Caco-2 (cell line): ENCODE measurements at regions not wholly inside any gene's neighbourhood (a gene's known extent, or its start where the extent isn't known, plus 50 kb on each side); places are given as distances from the start of the nearest gene placed in this dataset.

Experiments used
- BruUV-seq: library from RNA; stranded (reverse); fragments of 400-500 nt; replicated peaks from 2 replicates; lab custom pipeline; 2021; lab: Mats Ljungman, UMichigan
- CTCF ChIA-PET: fragments of 300-600 bp; sonication (Branson Sonifier 250); formaldehyde crosslinking; loops from one replicate; lab custom pipeline; 2022; ENCODE audit warnings: antibody characterized with exemption; lab: Charles Lee
- POLR2A ChIA-PET: fragments of 300-600 bp; sonication (Branson Sonifier 250); formaldehyde crosslinking; loops from one replicate; lab custom pipeline; 2022; ENCODE audit warnings: antibody characterized with exemption; lab: Charles Lee
- DNase-seq, 2 experiments: peaks; one replicate each; pipeline versions ENCODE4 v3.0.0 to v3.0.0-alpha.2; 2020 to 2022
- H3K27me3 ChIP-seq: replicated peaks from 2 replicates; pipeline ENCODE4 v1.6.0; 2011; ENCODE audit warnings: low read length; ENCODE audit not compliant: control insufficient read depth, insufficient read depth
- H3K36me3 ChIP-seq: 2 replicates; pipeline ENCODE4 v1.5.1; 2011; ENCODE audit warnings: low read length; ENCODE audit not compliant: control insufficient read depth, insufficient read depth
- H3K4me1 ChIP-seq: fragments of 250-450 bp; sonication (Bioruptor Pico); 2 replicates; pipeline ENCODE4 v1.5.1; 2020; ENCODE audit warnings: mild to moderate bottlenecking
- H3K4me3 ChIP-seq: 2 replicates; pipeline ENCODE4 v1.5.1; 2011; ENCODE audit warnings: low read depth, mild to moderate bottlenecking, control low read depth, low read length
- H3K9me3 ChIP-seq: fragments of 250-450 bp; sonication (Bioruptor Pico); 2 replicates; pipeline ENCODE4 v1.5.1; 2020; ENCODE audit warnings: mild to moderate bottlenecking, moderate library complexity
- H3K27ac Mint-ChIP-seq: one replicate; pipeline ENCODE4 v1.8.0; 2022; ENCODE audit warnings: mixed read lengths; ENCODE audit not compliant: unreplicated experiment
- H3K27me3 Mint-ChIP-seq: one replicate; pipeline ENCODE4 v1.8.0; 2022; ENCODE audit warnings: mixed read lengths; ENCODE audit not compliant: insufficient read depth, unreplicated experiment
- H3K36me3 Mint-ChIP-seq: one replicate; pipeline ENCODE4 v1.8.0; 2022; ENCODE audit warnings: mild to moderate bottlenecking, mixed read lengths; ENCODE audit not compliant: insufficient read depth, unreplicated experiment
- H3K4me1 Mint-ChIP-seq: one replicate; pipeline ENCODE4 v1.8.0; 2022; ENCODE audit warnings: low read depth, mixed read lengths; ENCODE audit not compliant: unreplicated experiment
- H3K4me3 Mint-ChIP-seq: one replicate; pipeline ENCODE4 v1.8.0; 2022; ENCODE audit warnings: mild to moderate bottlenecking, moderate library complexity, mixed read lengths; ENCODE audit not compliant: unreplicated experiment
- H3K9me3 Mint-ChIP-seq: one replicate; pipeline ENCODE4 v1.8.0; 2022; ENCODE audit warnings: mixed read lengths; ENCODE audit not compliant: unreplicated experiment
- intact Hi-C: fragments of 100-400 bp; cut with micrococcal nuclease; formaldehyde crosslinking; loops from one replicate; pipeline ENCODE4 v1.10.0; 2022; ENCODE audit not compliant: unreplicated experiment
- TF ChIP-seq, protein P1 (sequence below), 2 experiments: fragments of 200-600 bp in 1 of 2; IDR thresholded peaks; 1 replicate in 1 of 2; 2 replicates in 1 of 2; pipeline versions ENCODE4 v1.5.1 to v1.8.0; 2011 to 2022; ENCODE audit warnings: antibody characterized with exemption in 1 of 2, control low read depth in 1 of 2, inconsistent platforms in 1 of 2, low read depth in 1 of 2, low read length in 1 of 2, mild to moderate bottlenecking in 1 of 2, moderate library complexity in 1 of 2; ENCODE audit not compliant: insufficient read depth in 1 of 2, severe bottlenecking in 1 of 2, unreplicated experiment in 1 of 2

DNA sequence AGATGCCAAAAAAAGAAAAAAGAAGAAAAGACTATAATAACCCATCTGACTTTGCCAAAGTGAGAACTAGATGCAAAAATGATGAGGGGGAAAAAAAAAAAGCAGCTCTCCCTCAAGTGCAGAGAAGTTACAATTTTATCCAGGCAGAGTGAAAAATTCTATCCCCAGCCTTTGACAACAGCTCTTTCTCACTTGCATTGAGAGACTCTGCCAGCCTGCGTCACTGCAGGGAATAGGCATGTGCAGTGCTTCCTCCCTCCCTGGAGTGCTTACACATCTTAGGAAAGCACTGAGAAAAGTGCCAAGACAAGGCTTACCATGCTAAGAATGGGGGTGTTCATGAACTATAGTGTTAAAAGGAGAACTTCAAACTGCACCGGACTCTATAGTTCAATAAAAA, 418.6 kb upstream of the TYRP1 start:
- CTCF ChIA-PET = no interaction called here
- Mint-ChIP-seq H3K9me3 (peaks cover 10% of the 10 kb centered on the region), H3K4me1 (no peaks in the 10 kb centered on the region), H3K36me3 (no peaks in the 10 kb centered on the region), H3K27me3 (peaks cover 2% of the 10 kb centered on the region), H3K4me3 (no peak overlapping the region), H3K27ac (no peak overlapping the region)
- H3K27me3 ChIP-seq = no peaks in the 10 kb centered on the region
- POLR2A ChIA-PET = no interaction called here
- H3K4me1 ChIP-seq = no peaks in the 10 kb centered on the region
- TF ChIP-seq, protein P1, sequence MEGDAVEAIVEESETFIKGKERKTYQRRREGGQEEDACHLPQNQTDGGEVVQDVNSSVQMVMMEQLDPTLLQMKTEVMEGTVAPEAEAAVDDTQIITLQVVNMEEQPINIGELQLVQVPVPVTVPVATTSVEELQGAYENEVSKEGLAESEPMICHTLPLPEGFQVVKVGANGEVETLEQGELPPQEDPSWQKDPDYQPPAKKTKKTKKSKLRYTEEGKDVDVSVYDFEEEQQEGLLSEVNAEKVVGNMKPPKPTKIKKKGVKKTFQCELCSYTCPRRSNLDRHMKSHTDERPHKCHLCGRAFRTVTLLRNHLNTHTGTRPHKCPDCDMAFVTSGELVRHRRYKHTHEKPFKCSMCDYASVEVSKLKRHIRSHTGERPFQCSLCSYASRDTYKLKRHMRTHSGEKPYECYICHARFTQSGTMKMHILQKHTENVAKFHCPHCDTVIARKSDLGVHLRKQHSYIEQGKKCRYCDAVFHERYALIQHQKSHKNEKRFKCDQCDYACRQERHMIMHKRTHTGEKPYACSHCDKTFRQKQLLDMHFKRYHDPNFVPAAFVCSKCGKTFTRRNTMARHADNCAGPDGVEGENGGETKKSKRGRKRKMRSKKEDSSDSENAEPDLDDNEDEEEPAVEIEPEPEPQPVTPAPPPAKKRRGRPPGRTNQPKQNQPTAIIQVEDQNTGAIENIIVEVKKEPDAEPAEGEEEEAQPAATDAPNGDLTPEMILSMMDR (IDR thresholded peaks at IDR 0.05; ENCODE audit: insufficient read depth in 1 of 2, low read depth in 1 of 2, low read length in 1 of 2, severe bottlenecking in 1 of 2, unreplicated experiment in 1 of 2) = no peak
- H3K36me3 ChIP-seq = no peaks in the 10 kb centered on the region
- H3K4me3 ChIP-seq = no peak overlapping the region
- no peak for DNase-seq
- intact Hi-C loops = loop anchor here (10.0 kb wide), 1 partner anchor 50 kb away; no protein-coding TSS in a partner anchor
- H3K9me3 ChIP-seq = no peaks in the 10 kb centered on the region
- BruUV-seq = no TSS peak

DNA sequence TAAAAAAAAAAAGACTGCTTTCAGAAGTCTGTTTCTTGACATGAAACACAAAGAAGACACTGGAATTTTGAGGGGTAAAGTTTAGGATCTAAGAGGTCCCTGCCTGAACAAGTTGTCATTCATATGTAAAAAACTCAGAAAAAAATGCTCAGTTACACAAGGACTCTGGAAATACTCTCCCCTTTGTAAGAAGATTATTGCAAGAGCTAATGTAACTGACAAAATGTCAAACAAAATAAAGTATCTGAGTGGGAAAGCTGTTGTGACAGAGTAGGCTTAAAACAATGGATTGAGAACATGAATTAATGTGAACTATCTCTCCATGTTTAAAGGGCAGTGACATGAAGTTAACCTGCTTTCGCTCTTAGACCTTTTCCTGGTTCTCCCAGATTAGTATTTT, 416.7 kb upstream of the TYRP1 start:
- H3K4me3 ChIP-seq = no peak overlapping the region
- TF ChIP-seq, protein P1 (IDR thresholded peaks at IDR 0.05; ENCODE audit: insufficient read depth in 1 of 2, low read depth in 1 of 2, low read length in 1 of 2, severe bottlenecking in 1 of 2, unreplicated experiment in 1 of 2) = no peak
- H3K9me3 ChIP-seq = no peaks in the 10 kb centered on the region
- ChIA-PET POLR2A (no interaction called here), CTCF (no interaction called here)
- no peak overlapping the region for H3K4me3 Mint-ChIP-seq
- H3K36me3 Mint-ChIP-seq = no peaks in the 10 kb centered on the region
- no peaks in the 10 kb centered on the region for H3K4me1 Mint-ChIP-seq
- BruUV-seq = no TSS peak
- H3K4me1 ChIP-seq = no peaks in the 10 kb centered on the region
- H3K9me3 Mint-ChIP-seq = peaks cover 10% of the 10 kb centered on the region
- peaks cover 2% of the 10 kb centered on the region for H3K27me3 Mint-ChIP-seq
- DNase-seq = no peak
- no peaks in the 10 kb centered on the region for H3K36me3 ChIP-seq
- no peaks in the 10 kb centered on the region for H3K27me3 ChIP-seq
- intact Hi-C loops = loop anchor here (10.0 kb wide), 1 partner anchor 48 kb away; no protein-coding TSS in a partner anchor
- H3K27ac Mint-ChIP-seq = no peak overlapping the region

DNA sequence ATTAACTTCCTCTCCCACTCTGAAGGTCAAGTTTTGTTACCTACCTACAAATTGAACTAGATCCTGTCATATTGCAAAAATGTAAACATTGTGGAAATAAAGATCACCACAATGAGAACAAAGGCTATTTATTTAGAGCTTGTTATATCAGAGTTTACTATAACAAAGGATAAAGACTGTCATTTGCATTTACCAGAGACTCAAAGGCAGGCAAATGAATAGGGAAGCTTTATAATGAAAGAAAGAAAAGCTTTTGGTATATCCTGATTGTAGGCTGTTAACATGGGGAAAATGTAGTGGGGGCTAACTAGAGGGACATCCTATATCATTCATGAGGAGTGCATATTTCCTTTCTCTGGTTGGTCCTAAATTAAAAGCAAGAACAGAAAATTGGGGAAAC, 403.5 kb upstream of the TYRP1 start:
- H3K9me3 Mint-ChIP-seq = no peaks in the 10 kb centered on the region
- H3K4me3 Mint-ChIP-seq = no peak overlapping the region
- no peaks in the 10 kb centered on the region for H3K27me3 Mint-ChIP-seq
- H3K36me3 Mint-ChIP-seq = no peaks in the 10 kb centered on the region
- Histone ChIP-seq H3K27me3 (no peaks in the 10 kb centered on the region), H3K4me1 (no peaks in the 10 kb centered on the region), H3K36me3 (no peaks in the 10 kb centered on the region), H3K4me3 (no peak overlapping the region), H3K9me3 (no peaks in the 10 kb centered on the region)
- BruUV-seq = no TSS peak
- intact Hi-C loops = no loop called here
- TF ChIP-seq, protein P1 (IDR thresholded peaks at IDR 0.05; ENCODE audit: insufficient read depth in 1 of 2, low read depth in 1 of 2, low read length in 1 of 2, severe bottlenecking in 1 of 2, unreplicated experiment in 1 of 2) = no peak
- no peaks in the 10 kb centered on the region for H3K4me1 Mint-ChIP-seq
- CTCF ChIA-PET = no interaction called here
- POLR2A ChIA-PET = no interaction called here
- H3K27ac Mint-ChIP-seq = no peak overlapping the region
- no peak for DNase-seq
